IMR-90 (cell line): ENCODE measurements at regions not wholly inside any gene's neighbourhood (a gene's known extent, or its start where the extent isn't known, plus 50 kb on each side); places are given as distances from the start of the nearest gene placed in this dataset.
"Not testable (repeated sequence)": the region's sequence is repeated elsewhere in the genome, so short reads cannot be mapped to it uniquely, and the experiment has no call there.

Experiments
- ATAC-seq: fragments of 200-7000 bp; cut with Tn5 transposase; 2 replicates; pipeline ENCODE4 v1.9.1; 2020; ENCODE audit warnings: low read depth, mild to moderate bottlenecking, moderate library complexity
- BruUV-seq: library from RNA; stranded (reverse); fragments of 400-500 nt; replicated peaks from 2 replicates; lab custom pipeline; 2021; lab: Mats Ljungman, UMichigan
- CTCF ChIA-PET: fragments of 300-600 bp; formaldehyde crosslinking; extraction: SDS; loops from one replicate; lab custom pipeline; 2021; ENCODE audit warnings: antibody characterized with exemption; lab: Yijun Ruan, JAX
- POLR2A ChIA-PET: fragments of 300-600 bp; sonication (Branson Sonifier 250); formaldehyde crosslinking; loops from one replicate; lab custom pipeline; 2022; ENCODE audit warnings: antibody characterized with exemption; ENCODE audit not compliant: unreplicated experiment; lab: Charles Lee
- DNase-seq: peaks from one replicate; pipeline ENCODE4 v3.0.0; 2013
- H2AFZ ChIP-seq: replicated peaks from 2 replicates; pipeline ENCODE3; 2013; ENCODE audit warnings: low read length, mild to moderate bottlenecking; ENCODE audit not compliant: poor library complexity
- H2AK5ac ChIP-seq: 2 replicates; pipeline ENCODE4 v1.6.1; 2013; ENCODE audit warnings: low read depth, low read length, inconsistent platforms
- H2AK9ac ChIP-seq: replicated peaks from 2 replicates; pipeline ENCODE3; 2013; ENCODE audit warnings: mild to moderate bottlenecking, low read depth, low read length, moderate library complexity; ENCODE audit not compliant: poor library complexity
- H2BK120ac ChIP-seq: 2 replicates; pipeline ENCODE4 v1.6.1; 2013; ENCODE audit warnings: low read depth, low read length, inconsistent platforms
- H2BK15ac ChIP-seq: 3 replicates; pipeline ENCODE4 v1.6.1; 2013; ENCODE audit warnings: low read depth, low read length, inconsistent platforms
- H2BK20ac ChIP-seq: 2 replicates; pipeline ENCODE4 v1.6.1; 2013; ENCODE audit warnings: low read depth, mild to moderate bottlenecking, inconsistent platforms, low read length, moderate library complexity
- H2BK5ac ChIP-seq: 2 replicates; pipeline ENCODE4 v1.6.1; 2013; ENCODE audit warnings: mild to moderate bottlenecking, low read depth, low read length, inconsistent platforms; ENCODE audit not compliant: poor library complexity, severe bottlenecking
- H3K14ac ChIP-seq: replicated peaks from 2 replicates; pipeline ENCODE4 v1.6.1; 2013; ENCODE audit warnings: low read depth, low read length, inconsistent platforms
- H3K18ac ChIP-seq: 2 replicates; pipeline ENCODE4 v1.6.1; 2013; ENCODE audit warnings: low read depth, low read length, control low read depth
- H3K23ac ChIP-seq: 2 replicates; pipeline ENCODE4 v1.6.1; 2013; ENCODE audit warnings: low read depth, low read length, inconsistent platforms
- H3K27ac ChIP-seq: 2 replicates; pipeline ENCODE4 v1.5.1; 2013; ENCODE audit warnings: mild to moderate bottlenecking, control low read depth, low read length; ENCODE audit not compliant: insufficient read depth
- H3K27me3 ChIP-seq: 2 replicates; pipeline ENCODE4 v1.6.1; 2013; ENCODE audit warnings: low read length; ENCODE audit not compliant: control insufficient read depth, insufficient read depth
- H3K36me3 ChIP-seq: 2 replicates; pipeline ENCODE4 v1.6.1; 2013; ENCODE audit warnings: low read length, mixed read lengths; ENCODE audit not compliant: control insufficient read depth, insufficient read depth
- H3K4ac ChIP-seq: 2 replicates; pipeline ENCODE4 v1.6.1; 2013; ENCODE audit warnings: low read depth, low read length, inconsistent platforms
- H3K4me1 ChIP-seq: 2 replicates; pipeline ENCODE4 v1.6.1; 2013; ENCODE audit warnings: low read length, mixed read lengths; ENCODE audit not compliant: control insufficient read depth, insufficient read depth
- H3K4me2 ChIP-seq: 2 replicates; pipeline ENCODE4 v1.6.1; 2013; ENCODE audit warnings: low read depth, mild to moderate bottlenecking, control low read depth, low read length, moderate library complexity
- H3K4me3 ChIP-seq: 2 replicates; pipeline ENCODE4 v1.5.1; 2013; ENCODE audit warnings: low read depth, mild to moderate bottlenecking, control low read depth, low read length, moderate library complexity; ENCODE audit not compliant: insufficient read depth
- H3K56ac ChIP-seq: 2 replicates; pipeline ENCODE4 v1.6.1; 2013; ENCODE audit warnings: low read length, inconsistent platforms; ENCODE audit not compliant: insufficient read depth; ENCODE audit errors: extremely low read depth
- H3K79me1 ChIP-seq, 2 experiments: 2 replicates each; pipeline ENCODE4 v1.6.1; 2013; ENCODE audit warnings: low read length in 2 of 2, inconsistent platforms in 1 of 2, low read depth in 1 of 2
- H3K9ac ChIP-seq: 2 replicates; pipeline ENCODE4 v1.6.1; 2013; ENCODE audit warnings: low read depth, low read length, control low read depth
- H3K9me1 ChIP-seq: 2 replicates; pipeline ENCODE4 v1.6.1; 2013; ENCODE audit warnings: low read length, inconsistent platforms; ENCODE audit not compliant: insufficient read depth
- H3K9me3 ChIP-seq: 2 replicates; pipeline ENCODE4 v1.6.1; 2013; ENCODE audit warnings: low read length; ENCODE audit not compliant: control insufficient read depth, insufficient read depth
- H4K20me1 ChIP-seq: 2 replicates; pipeline ENCODE4 v1.6.1; 2013; ENCODE audit warnings: low read length, inconsistent platforms; ENCODE audit not compliant: insufficient read depth
- H4K5ac ChIP-seq: 2 replicates; pipeline ENCODE4 v1.6.1; 2013; ENCODE audit warnings: mild to moderate bottlenecking, low read depth, low read length, control low read depth
- H4K8ac ChIP-seq, 2 experiments: 2 replicates each; pipeline ENCODE4 v1.6.1; 2013; ENCODE audit warnings: low read depth in 2 of 2, low read length in 2 of 2, control low read depth in 1 of 2, inconsistent platforms in 1 of 2
- H4K91ac ChIP-seq: 2 replicates; pipeline ENCODE4 v1.6.1; 2013; ENCODE audit warnings: low read depth, low read length, inconsistent platforms; ENCODE audit not compliant: insufficient read depth
- WGBS, 2 experiments: methylation state at CpG; one replicate each; pipeline versions ENCODE4 v1.1.5 to v1.1.7; 2013; ENCODE audit warnings: missing lambda C conversion rate in 2 of 2; ENCODE audit not compliant: insufficient read length in 1 of 2; ENCODE audit errors: extremely low coverage in 2 of 2; 5-methylcytosine and 5-hydroxymethylcytosine counted together
- dilution Hi-C: fragments of 300-500 bp; cut with HindIII; formaldehyde crosslinking; loops from one replicate; pipeline ENCODE4 v1.14.3; 2018; ENCODE audit warnings: low sequenced_read_pairs; ENCODE audit not compliant: unreplicated experiment
- in situ Hi-C: fragments of 300-500 bp; cut with MboI; formaldehyde crosslinking; loops from 3 replicates; pipeline ENCODE4 v1.14.3; 2019; ENCODE audit warnings: low sequenced_read_pairs, inconsistent platforms, mixed read lengths
- intact Hi-C: fragments of 100-400 bp; cut with micrococcal nuclease; formaldehyde crosslinking; loops from 2 replicates; pipeline ENCODE4 v1.10.0; 2022

GRCh38 chr15:22559701-22560100, 101.0 kb downstream of the GOLGA6L22 start:
- H3K4me1 ChIP-seq, POLR2A ChIA-PET, H3K9me3 ChIP-seq, H4K20me1 ChIP-seq, H3K9me1 ChIP-seq, BruUV-seq, H2AK9ac ChIP-seq, H3K56ac ChIP-seq, DNase-seq, H3K18ac ChIP-seq, H3K27ac ChIP-seq, intact Hi-C loops, CTCF ChIA-PET, H2AK5ac ChIP-seq, H3K4me3 ChIP-seq, H2BK20ac ChIP-seq, H3K4me2 ChIP-seq, H2BK15ac ChIP-seq, H2BK120ac ChIP-seq, H4K91ac ChIP-seq, H4K5ac ChIP-seq, ATAC-seq, H3K9ac ChIP-seq, H3K23ac ChIP-seq, H3K36me3 ChIP-seq, H3K4ac ChIP-seq, dilution Hi-C loops, H3K14ac ChIP-seq, H3K79me1 ChIP-seq, H2BK5ac ChIP-seq, H4K8ac ChIP-seq, H3K27me3 ChIP-seq, in situ Hi-C loops, H2AFZ ChIP-seq: not testable (repeated sequence)
- WGBS, 2 experiments: no CpG with 5 or more reads among the region's 13 CpGs

DNA sequence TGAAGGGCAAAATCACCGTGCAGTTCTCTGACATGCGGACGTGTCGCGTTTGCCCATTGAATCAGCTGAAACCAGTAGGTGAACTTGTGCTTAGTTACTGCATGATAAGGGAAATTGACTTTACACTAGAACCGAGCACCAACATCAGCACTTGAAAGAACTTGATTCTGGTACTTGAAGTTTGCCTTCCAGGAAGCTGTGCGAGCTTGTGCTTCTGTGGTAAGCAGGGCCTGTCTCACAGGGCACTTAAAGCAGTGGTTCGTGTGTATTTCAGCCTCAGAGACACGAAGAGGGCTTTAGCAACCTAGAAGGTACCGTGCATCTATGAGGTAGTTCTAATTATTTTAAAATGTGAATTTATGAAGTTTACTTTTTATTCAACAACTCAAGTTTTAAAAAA, 103.0 kb downstream of the GOLGA6L22 start:
- H2BK5ac ChIP-seq, H3K9me1 ChIP-seq, H2AFZ ChIP-seq, POLR2A ChIA-PET, ATAC-seq, H2BK120ac ChIP-seq, H3K27me3 ChIP-seq, H3K4me1 ChIP-seq, H4K5ac ChIP-seq, intact Hi-C loops, H3K4me3 ChIP-seq, H2AK9ac ChIP-seq, H3K14ac ChIP-seq, H2AK5ac ChIP-seq, H3K9ac ChIP-seq, BruUV-seq, H3K9me3 ChIP-seq, H3K18ac ChIP-seq, H3K4me2 ChIP-seq, H3K79me1 ChIP-seq, dilution Hi-C loops, H3K36me3 ChIP-seq, H4K20me1 ChIP-seq, H4K91ac ChIP-seq, H3K4ac ChIP-seq, H3K56ac ChIP-seq, in situ Hi-C loops, H3K27ac ChIP-seq, H2BK20ac ChIP-seq, DNase-seq, CTCF ChIA-PET, H4K8ac ChIP-seq, H3K23ac ChIP-seq, H2BK15ac ChIP-seq: not testable (repeated sequence)
- no CpG with 5 or more reads among the region's 10 CpGs for WGBS, 2 experiments
